ENCODE measurements at regions not wholly inside any gene's neighbourhood (a gene's known extent, or its start where the extent isn't known, plus 50 kb on each side); places are given as distances from the start of the nearest gene placed in this dataset.

- Histone ChIP-seq H3K56ac (replicated peaks; ENCODE audit: insufficient read length, low read depth, low read length) (no peak overlapping the region), H4K8ac (ENCODE audit: extremely low read depth, insufficient read depth, low read length) (no peak overlapping the region), H3K4ac (replicated peaks; ENCODE audit: insufficient read length, low read depth, low read length) (no peak overlapping the region), H2BK12ac (ENCODE audit: low read depth, low read length) (no peak overlapping the region), H3K79me2 (ENCODE audit: control insufficient read depth in 1 of 2, insufficient read depth in 2 of 2, low read length in 2 of 2) (no peaks in the 10 kb centered on the region), H3K4me3 (ENCODE audit: extremely low read depth in 1 of 4, insufficient read depth in 2 of 4, low read depth in 3 of 4, low read length in 4 of 4) (no peak overlapping the region), H3K79me1 (ENCODE audit: low read depth, low read length) (no peaks in the 10 kb centered on the region; the same call in 1 of the 2 replicates), H2BK120ac (replicated peaks; ENCODE audit: low read depth, low read length) (no peak overlapping the region), H3K36me3 (ENCODE audit: control insufficient read depth in 2 of 4, insufficient read depth in 4 of 4, low read length in 3 of 4) (no peaks in the 10 kb centered on the region), H3K14ac (ENCODE audit: insufficient read length) (no peak overlapping the region), H3K4me1 (replicated peaks in 1 of 4; ENCODE audit: control insufficient read depth in 3 of 4, insufficient read depth in 4 of 4, low read length in 3 of 4) (no peaks in the 10 kb centered on the region), H3K18ac (ENCODE audit: extremely low read depth, low read length) (no peak overlapping the region), H3K9ac (replicated peaks in 1 of 4; ENCODE audit: extremely low read depth in 1 of 4, low read depth in 3 of 4, low read length in 3 of 4) (no peak overlapping the region; a peak in 1 of 7 replicates), H4K91ac (replicated peaks; ENCODE audit: insufficient read length, low read length) (no peak overlapping the region), H3K27ac (ENCODE audit: low read depth, low read length) (no peak overlapping the region), H2AFZ (ENCODE audit: low read length) (no peak overlapping the region; the same call in 1 of the 2 replicates), H3K9me3 (ENCODE audit: insufficient read depth in 2 of 2, low read depth in 1 of 2, low read length in 1 of 2) (no peaks in the 10 kb centered on the region), H2BK5ac (ENCODE audit: low read depth, low read length) (no peak overlapping the region), H2BK20ac (ENCODE audit: low read length) (no peak overlapping the region), H2AK5ac (ENCODE audit: low read depth, low read length) (no peak overlapping the region), H2BK15ac (ENCODE audit: low read length) (no peak overlapping the region), H4K5ac (ENCODE audit: insufficient read length, low read depth, low read length) (no peak overlapping the region), H3K4me2 (ENCODE audit: insufficient read depth in 1 of 2, low read depth in 2 of 2, low read length in 2 of 2) (no peak overlapping the region), H3K27me3 (replicated peaks in 1 of 4; ENCODE audit: control insufficient read depth in 3 of 4, extremely low read depth in 1 of 4, insufficient read depth in 3 of 4, low read length in 3 of 4) (no peaks in the 10 kb centered on the region), H3K23ac (ENCODE audit: insufficient read length) (no peak overlapping the region), H3K23me2 (ENCODE audit: low read depth, low read length) (no peaks in the 10 kb centered on the region), H4K20me1 (replicated peaks in 1 of 2; ENCODE audit: control insufficient read depth in 1 of 2, insufficient read depth in 2 of 2, low read length in 2 of 2) (no peaks in the 10 kb centered on the region)
- 93% methylated on average over 8 of the region's 8 CpGs; no CpG with 5 or more reads in 1 of the 2 experiments for WGBS, 2 experiments (ENCODE audit: extremely low coverage in 1 of 2, insufficient coverage in 1 of 2, insufficient read length in 1 of 2, insufficient replicate concordance in 2 of 2, low coverage in 1 of 2, low lambda C conversion rate in 2 of 2, missing lambda C conversion rate in 1 of 2)
- no peak for DNase-seq (ENCODE audit: low read depth in 1 of 2, low spot score in 2 of 2)
- CTCF ChIA-PET (ENCODE audit: partially characterized antibody): interaction anchor here (1.0 to 1.5 kb wide), 3 partner anchors 17 to 298 kb away, joined by 3 to 4 read pairs (median 3); no protein-coding TSS in a partner anchor
- POLR2A ChIA-PET (ENCODE audit: partially characterized antibody): no interaction called here
- no peak for FAIRE-seq
- TF ChIP-seq NRF1 (IDR thresholded peaks at IDR 0.05; ENCODE audit: low read depth, low read length): no peak
- TF ChIP-seq E2F6 (IDR thresholded peaks at IDR 0.05): no peak
- TF ChIP-seq RNF2 (IDR thresholded peaks at IDR 0.05; ENCODE audit: borderline replicate concordance, low read depth, low read length, missing control alignments, poor library complexity, severe bottlenecking): no peak
- TF ChIP-seq POLR2AphosphoS5 (IDR thresholded peaks at IDR 0.05; ENCODE audit: low read depth, low read length): no peak
These were observed 285.9 kb downstream of the KIF4B start for GRCh38 chr5:155299386-155300005.

Data from H1 (cell line).